ENCODE measurements at regions not wholly inside any gene's neighbourhood (a gene's known extent, or its start where the extent isn't known, plus 50 kb on each side); places are given as distances from the start of the nearest gene placed in this dataset.

DNA sequence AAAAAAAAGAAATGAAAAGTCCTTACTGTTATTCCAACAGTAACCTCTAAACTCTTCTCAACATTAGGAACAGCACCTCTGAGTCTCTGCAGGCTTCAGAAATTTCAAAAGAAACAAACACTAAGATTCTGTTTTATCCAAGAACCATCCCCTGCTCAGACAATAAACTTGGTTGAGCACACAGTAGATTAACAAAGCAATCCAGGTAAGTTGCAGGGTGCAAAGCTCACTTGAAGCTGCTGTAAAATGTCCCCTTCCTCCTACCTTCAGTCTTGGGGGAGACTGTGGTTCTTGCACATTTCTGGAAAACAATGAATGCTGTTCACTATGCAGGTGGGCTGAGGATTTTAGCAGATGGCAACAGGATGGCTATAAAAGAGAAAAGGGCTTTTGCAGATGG lies 484.1 kb downstream of the IGSF11 start:
- no peak for DNase-seq

DNA sequence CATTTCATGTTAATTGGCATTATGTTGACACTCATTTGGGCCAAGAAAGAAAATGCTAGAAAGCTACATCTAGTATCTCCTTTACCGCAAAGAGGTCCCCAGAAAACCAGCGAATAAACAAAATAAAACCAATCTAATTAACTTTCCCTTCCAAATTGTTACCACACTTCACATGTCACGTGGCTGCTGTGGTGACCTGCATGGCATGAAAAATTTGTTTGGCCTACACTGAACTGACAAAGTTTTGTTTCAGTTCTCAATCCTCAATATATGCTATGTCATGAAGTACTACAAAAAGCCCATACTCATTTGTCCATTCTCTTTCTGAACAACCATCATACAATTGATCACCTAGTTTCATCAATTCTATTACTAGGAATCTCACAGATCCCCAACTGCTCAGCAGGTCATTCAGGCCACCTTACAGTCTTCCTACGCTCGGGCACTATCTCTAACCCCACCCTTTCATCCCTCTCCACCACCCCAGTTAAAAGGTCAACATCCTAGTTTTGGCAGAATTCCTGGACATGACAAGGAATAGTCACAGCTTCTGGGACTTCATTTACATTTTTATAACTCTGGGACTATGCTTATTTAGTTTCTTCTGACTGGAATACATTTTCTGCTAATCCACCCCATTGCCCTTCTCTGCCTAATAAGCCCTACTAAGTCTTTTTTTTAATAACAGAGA lies 480.4 kb downstream of the IGSF11 start:
- no peak for DNase-seq

DNA sequence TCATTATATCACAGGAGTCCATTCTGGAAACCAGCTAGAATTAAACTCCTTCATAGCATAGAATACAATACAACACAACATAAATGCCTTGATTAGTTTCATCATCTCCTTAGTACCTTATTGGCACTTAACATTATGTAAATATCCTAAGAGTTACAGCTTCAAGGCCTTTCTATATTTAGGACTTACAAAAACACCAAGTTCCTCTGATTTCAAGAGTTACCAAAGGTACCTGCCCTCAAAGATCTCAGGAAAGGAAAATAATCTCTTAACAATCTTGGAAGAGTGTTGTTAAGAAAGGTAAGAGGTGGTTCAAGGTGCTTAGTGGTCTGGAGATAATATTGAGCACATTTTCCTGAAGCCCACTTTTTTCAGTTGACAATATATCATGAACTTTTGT lies 477.7 kb downstream of the IGSF11 start:
- no peak for DNase-seq

DNA sequence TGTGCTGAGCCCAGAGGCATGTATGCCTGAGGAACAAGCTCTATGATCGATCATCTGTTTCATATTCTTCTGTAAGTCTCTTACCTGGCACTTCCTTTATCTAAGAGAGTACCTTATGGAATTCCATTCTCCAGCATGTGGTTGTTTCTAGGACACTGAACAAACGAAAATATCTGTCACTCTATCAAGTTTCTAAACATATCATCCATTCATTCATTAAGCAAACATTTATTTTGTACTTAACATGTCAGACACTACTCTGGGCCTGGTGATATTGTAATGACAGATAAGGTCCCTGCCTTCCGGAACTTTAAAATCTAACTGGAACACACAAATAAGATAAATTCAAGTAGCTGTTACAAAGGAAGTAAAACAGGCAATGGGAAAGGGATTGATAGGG lies 477.1 kb downstream of the IGSF11 start:
- no peak for DNase-seq

DNA sequence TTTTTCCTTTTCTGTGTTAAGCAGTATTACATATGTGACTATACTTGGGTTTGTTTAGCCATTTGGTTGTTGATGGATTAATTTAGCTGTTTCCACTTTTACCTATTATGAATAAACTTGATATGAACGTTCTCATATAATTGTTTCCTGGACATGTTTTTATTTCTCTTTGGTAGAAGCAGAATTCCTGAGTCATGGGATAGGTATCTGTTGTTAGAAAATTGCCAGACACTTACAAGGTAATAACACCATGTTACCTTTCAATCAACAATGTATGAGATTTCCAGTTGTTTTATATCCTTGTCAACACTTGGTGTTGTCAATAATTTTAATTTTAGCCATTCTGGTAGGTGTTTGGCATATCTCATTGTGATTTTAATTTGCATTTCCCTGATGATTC lies 475.4 kb downstream of the IGSF11 start:
- no peak for DNase-seq

DNA sequence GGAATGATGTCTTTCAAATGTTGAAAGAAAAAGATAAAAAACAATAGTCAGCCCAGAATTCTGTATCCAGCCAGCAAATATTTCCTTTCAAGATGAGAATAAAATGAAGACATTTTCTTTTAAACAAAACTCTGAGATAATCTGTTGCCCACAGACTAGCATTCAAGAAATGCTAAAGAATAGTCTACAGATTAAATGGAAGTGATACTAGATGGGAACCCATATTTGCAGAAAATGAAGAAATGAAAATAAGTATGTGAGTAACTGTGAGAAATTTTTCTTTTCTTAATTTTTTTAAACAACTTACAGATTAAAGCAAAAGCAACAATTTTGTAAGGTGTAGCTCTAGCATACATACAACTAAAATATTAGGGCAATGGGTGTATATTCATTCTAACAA lies 469.8 kb downstream of the IGSF11 start:
- no peak for DNase-seq

DNA sequence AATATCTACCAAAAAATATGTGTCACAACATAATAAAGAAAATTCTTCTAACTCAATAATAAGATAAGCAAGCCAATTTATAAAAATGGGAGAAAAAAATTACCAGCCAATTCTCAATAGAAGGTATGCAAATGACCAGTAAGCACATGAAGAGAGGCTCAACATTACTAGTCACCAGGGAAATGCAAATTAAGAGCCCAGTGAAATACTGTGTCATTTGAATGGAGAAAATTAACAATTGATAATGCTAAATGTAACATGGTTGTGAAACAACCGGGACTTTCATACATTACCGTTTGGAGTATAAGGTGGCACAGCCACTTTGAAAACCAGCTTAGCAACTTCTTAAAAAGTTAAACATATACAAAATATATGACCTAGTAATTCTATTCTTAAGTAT lies 460.7 kb downstream of the IGSF11 start:
- no peak for DNase-seq

DNA sequence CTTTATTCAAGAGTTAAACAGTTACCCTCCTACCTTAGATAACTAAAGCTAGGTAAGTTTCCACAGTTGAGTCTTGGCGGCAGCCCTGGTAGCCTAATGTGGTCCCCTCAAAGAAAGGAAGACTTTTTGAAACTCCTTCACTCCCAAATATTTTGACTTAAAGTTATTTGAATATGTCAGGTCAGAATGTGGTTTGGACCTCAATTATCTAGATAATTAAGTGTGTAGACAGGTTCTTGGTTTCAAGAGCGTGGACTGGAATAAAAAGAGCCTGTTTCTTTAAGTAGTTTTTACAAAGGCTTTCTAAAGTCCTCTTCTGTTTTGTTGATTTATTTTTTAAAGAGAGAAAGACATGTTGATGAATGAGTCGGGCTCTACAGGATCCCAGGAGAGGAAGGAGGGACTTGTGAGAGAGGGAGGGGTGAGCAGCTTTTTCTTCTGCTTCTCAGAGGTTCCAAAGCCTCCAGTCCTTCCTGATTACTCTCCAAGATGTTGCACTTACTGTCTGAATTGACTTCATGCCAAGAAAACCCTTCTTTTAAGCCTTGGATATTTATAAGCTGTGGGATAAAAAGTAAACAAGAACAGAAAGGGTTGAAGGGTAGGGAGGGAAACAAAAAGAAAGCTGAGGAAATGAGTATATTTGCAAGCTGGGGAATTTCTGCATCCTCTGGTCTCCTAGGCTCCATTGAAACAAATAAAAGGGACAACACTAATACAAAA lies 457.4 kb downstream of the IGSF11 start:
- DNase-seq = no peak

DNA sequence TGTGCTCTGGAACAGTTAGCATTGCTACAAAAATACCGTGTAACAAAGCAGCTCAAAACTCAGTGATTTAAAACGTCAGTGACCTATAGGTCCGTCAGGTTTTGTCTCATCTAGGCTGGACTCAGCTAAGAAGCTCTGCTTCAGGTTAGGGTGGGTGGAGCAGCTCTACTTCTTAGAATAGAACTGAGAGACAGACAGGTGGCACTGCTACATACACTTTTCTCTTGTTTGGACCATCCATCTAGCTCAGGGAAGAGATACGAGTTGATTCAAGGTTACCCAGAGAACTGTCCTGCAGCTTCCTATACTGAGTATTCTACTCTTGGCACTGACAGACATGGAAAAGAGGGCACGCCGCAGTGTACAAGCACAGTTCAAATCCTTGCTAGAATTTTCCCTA lies 456.1 kb downstream of the IGSF11 start:
- DNase-seq = no peak

DNA sequence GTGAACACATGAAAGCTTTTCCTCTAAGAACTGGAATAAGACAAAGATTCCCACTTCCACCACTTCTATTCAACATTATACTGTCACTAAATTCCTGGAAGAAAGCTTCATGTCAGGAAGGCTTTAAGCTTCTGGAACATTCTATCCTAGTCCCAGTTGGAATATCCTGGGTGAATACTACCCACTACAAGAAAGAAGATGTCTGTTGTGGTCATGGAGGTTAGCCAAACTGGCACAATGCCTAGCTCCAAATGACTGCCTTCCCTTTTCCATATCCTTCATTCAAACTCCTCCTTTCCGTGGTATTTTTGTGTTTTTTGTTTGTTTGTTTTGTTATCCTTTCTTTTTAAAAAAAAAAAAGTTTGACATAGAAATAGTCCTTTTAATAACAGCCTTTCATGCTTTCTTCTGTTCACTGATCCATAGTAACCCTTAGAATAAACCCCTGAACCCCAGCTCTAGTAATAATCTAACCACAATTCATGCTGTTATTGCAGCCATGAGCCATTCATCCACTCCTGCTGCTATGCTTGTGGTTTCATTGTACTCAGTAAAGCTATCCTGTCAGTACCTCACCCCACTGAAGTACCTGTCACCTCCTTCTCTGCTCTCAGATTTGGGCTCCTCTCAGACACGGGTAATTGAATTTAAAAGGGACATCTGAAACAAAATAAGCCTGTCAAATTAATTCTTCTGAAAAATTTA lies 447.5 kb downstream of the IGSF11 start:
- no peak for DNase-seq

DNA sequence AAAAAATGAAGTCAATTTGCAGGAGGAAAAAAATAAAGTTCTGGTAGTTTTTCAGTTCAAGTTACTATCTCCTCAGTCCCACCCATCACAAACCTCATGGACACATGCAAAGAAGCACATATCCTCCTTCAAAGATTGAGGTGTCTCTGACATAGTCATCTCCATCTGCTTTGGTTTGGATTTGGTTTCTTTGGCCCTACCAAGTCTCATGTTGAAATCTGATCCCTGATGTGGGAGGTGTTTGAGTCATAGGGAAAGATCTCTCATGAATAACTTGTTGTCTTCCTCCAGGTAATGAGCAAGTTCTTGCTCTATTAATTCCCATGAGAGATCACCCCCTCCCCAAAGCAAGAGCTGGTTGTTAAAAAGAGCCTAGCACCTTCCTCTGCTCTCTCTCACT lies 446.8 kb downstream of the IGSF11 start:
- DNase-seq = no peak

DNA sequence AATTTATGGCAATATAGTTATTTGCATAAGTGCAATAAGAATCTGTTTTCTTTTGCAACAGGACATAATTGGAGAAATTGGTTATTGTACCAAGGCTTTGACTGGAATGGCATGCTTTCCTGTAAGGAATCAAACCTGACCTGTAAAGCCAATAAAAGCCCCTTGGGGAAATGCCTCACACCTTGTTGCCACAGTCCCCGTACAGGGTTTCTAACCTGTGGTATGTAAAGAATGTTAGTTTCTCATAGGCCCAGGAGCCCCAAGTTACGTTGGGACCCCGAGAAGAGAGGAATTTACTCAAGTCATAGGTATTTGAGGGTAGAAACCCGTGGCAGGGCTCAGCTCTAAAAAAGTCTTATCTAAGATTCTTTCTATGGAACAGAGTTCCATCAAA lies 441.4 kb downstream of the IGSF11 start:
- DNase-seq = no peak

DNA sequence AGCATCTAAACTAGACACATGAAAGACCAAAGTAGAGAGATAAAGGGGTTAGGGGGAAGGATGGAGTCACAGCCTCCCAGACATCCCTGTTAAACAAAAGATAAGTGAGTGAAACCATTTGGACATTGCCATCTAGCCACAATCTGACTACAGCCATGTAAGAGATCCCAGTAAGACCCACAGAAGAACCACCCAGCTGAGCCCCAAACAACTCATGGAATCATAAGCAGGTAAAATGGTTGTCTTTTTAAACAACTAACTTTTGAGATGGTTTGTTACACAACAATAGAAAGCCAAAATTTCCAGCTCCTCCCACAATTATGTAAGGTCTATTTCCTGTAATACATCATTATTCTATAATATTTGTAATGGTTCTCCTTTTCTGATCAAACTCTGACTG lies 437.5 kb downstream of the IGSF11 start:
- no peak for DNase-seq

DNA sequence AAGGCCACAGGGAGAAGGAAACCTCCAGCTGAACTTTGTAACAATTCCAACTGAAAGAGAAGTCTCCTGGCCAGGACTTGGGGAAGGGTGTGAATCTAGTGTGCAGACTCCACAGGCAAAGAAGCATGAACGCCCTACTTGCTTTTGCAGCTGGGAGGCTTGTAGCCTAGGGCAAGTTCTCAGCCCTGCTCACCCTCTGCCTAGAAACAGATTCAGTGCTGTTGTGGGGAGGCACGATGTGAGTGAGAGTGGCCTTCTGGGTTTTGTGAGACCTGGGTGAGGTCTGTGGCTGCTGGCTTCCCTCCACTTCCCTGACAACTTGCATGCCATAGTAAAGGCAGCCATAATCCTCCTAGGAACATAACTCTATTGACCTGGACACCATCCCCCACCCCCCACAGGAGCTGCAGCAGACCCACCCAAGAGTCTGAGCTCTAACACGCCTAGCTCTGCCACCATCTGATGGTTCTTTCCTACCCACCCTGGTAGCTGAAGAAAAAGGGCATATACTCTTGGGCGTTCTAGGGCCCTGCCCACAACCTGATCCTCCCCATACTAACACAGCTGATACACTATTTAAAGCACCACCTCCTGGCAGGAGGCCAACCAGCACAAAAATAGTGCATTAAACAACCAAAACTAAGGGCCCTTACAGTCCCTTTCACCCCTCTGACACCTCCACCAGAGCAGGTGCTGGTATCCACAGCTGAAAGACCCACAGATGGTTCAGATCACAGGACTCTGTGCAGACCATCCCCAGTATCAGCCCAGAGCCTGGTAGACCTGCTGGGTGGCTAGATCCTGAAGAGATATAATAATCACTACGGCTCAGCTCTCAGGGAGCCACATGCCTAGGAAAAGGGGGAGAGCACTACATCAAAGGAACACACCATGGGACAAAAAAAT lies 426.5 kb downstream of the IGSF11 start:
- DNase-seq = no peak

DNA sequence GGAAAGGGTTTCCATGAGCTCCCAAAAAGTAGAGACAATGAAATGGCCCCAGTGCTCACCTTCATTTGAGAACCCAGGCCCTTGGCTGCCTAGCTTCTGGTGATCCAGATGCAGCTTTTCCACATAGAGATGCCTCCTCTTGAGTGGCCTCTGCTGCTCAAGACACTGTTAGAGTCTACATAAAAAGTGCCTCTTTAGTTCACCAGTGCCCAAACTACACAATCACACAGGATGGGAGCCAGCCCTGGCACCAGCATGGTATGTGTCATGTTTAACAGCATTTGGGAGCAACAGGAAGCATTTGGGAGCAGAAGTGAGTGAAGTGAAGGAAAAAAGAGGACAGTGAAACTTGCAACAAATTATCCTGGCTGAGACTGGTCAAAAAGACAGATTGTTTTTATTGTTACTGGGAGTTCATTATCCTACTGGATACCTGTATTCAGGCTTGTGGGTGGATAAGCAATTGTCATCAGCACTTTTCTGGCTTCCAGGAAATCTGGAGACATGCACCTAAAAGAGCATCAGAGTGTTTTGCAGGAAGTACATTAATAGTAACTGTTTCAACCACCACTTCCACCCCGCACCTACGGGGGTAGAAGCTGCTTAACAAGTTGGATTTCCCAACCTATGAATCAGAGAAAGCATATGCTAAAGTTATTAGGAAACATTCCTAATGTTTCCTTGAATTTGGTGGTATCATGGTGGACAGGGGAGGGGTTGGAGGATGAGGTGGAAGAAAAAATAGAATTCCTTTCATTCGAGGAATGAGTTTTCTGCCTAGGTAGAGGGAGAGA lies 416.2 kb downstream of the IGSF11 start:
- DNase-seq = no peak

DNA sequence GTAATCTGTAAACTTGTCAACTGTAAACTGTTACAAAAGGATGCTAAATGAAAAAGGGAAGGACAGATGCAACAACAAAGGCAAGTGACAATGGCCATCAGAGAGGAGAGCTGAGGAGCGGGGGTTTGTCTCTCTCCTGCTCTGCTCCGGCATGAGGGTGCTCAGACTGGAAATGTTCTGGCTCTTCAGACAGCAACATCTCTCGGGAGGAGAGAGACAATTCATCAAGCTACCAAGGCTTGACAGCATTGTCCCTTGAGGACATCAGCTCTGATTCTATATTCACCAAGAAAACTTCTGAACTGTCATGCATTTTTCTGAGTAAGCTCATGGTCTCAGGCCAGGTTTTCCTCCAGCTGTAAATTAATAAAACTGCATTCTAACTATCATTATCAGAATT lies 408.2 kb downstream of the IGSF11 start:
- no peak for DNase-seq

DNA sequence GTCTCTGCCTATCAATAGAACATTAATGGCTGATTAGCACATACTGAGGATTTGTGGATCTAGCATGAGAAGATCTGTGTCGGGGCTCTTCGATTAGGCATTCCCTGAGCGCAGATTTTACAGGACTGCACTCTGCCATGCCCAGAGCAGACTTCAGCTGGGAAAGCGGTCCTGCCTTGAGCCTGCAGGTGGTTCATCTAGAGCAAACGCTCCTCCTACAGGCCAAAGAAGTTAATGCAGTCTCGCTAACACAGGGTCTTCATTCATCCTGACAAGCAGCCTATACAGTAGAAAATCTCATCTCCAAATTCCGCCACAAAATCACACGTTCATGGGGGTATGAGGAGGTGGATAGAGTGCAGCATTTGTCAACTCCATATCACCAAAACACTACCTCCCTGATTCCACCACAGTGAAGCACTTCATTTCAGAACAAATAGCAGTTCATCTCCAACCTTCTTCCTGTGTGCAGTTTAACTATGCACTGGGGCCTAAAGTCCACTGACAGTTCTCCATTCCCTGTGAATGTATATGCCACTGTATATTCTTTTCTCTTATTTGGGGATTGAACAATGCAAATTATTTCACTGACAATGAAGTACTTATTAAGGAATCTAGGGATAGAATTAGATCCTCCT lies 405.8 kb downstream of the IGSF11 start:
- DNase-seq = no peak

DNA sequence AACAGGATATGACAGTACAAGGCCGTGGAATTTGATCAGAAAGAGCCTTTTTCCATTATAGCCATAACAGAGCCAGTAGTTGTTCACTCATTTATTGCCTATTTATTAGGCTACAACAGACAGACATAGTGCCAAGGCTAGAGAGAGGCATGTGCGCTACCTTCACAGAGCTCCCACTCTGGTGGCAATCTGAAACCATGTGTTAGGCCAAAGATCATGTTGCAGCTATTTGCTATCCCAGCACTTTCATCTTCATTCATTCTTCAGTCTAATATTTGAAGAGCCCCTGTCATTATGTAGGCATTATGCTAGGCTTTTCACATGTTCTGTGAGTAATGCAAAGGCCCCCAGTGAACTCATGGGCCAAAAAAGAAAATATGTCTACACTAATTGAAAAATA lies 404.8 kb downstream of the IGSF11 start:
- DNase-seq = no peak

DNA sequence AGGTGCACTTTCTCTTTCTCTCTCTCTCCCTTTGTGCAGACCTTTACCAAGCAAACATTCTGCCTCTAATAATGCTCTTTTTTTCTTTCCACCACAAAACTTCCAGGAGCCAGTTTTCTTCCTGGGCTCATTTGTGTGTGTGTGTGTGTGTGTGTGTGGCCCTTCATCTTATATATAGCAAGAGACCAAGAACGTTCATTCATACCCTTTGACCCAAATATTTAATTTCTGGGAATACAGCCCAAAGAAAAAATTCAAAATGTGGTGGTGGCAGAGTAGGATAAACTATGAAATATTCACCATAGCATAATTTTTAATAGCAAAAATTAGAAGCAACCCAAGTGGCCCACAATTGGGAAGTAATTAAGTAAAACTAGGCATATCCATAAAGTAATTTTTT lies 398.9 kb downstream of the IGSF11 start:
- no peak for DNase-seq

DNA sequence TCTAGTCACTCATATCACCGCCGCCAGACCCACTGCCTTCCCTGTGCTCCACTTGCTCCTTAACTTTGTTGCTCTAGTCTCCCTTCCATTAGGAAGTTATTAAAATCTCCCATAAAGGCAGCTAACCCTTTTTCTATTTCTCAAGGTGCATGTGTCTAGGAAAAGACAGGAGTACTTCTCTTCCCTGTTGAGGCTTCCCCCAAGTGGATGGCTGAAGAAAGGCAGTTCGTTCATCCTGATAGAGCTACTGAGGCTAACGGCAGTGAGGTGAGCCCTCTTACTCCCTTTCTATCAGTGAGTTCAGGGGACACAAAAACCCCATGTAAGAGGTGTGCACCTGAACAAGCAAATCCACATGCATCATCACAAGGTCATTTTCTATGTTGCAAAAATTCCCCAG lies 397.8 kb downstream of the IGSF11 start:
- DNase-seq = no peak

DNA sequence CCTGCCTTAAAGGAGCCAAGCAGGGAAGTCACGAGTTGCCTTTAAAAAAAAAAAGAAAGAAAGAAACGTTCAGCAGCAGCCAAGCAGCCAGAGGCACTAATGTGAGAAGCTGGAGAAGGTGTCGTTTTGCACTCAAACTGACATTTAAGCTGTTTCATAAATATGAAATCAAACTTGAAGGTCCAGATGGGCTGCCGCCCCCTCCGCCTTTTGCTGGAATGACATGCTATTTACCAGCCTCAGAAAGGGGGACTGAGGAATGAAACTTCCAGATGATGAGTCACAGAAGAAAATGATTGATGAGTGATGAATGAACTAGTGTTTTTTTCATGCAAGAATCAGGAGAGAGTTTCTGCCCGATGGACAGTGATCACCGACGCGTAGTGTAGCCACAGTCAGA lies 396.8 kb downstream of the IGSF11 start:
- DNase-seq = no peak

DNA sequence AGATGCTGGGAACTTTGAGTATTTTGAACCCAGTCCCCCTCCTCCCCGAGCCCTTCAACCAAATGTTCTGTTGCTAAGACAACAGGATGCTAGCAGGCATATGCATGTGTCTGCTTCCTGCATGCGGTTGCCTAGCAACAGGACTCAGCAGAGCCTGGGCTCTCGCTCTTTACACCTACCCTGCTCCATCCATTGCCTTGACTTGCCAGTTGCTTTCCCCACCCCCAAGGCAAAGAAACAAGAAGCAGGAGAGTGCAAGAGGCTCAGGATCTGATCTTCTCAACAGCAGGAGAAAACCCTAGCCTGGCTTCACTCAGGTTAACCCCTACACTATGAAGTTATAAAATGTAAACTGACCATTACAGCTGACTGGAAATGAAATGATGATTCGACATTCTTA lies 393.0 kb downstream of the IGSF11 start:
- DNase-seq = no peak

Measured in CD4-positive, alpha-beta T cell treated with Interferon gamma for 1 hour (primary cell).